ENCODE measurements at regions not wholly inside any gene's neighbourhood (a gene's known extent, or its start where the extent isn't known, plus 50 kb on each side); places are given as distances from the start of the nearest gene placed in this dataset.

DNA sequence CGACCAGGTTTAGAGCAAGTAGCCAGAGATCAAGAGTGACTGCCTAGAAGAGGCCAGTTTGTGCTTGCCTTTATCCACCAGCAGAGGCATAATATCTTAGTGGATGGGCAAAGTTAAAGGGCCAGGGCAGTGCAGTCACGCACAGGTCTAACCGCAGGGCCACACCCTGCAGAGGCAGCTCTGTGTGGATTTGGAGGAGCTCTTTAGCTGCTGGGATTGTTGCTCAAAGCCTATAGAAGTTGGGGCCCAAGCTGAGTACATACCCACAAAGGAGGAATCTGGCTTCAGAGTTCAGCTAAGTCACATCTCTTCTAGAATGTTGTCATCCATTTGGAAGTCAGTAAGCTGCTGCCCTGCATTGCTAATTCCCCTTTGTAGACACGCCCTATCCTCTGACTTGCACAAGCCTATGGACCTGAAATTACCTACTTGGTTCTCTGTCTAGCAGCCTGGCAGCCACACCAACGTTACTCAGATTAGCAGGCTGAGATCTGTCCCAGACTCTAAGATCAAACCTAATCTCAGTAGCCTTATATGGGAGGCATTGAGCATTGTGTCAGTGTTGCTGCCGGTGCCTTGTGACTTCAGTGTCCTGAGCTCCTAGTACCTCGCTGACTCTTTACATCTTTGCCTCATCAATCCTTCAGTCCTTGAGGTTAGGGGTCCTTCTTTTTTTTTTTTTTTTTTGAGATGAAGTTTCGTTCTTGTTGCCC lies 102.9 kb upstream of the STARD13 start:
- TF ChIP-seq, protein P1, sequence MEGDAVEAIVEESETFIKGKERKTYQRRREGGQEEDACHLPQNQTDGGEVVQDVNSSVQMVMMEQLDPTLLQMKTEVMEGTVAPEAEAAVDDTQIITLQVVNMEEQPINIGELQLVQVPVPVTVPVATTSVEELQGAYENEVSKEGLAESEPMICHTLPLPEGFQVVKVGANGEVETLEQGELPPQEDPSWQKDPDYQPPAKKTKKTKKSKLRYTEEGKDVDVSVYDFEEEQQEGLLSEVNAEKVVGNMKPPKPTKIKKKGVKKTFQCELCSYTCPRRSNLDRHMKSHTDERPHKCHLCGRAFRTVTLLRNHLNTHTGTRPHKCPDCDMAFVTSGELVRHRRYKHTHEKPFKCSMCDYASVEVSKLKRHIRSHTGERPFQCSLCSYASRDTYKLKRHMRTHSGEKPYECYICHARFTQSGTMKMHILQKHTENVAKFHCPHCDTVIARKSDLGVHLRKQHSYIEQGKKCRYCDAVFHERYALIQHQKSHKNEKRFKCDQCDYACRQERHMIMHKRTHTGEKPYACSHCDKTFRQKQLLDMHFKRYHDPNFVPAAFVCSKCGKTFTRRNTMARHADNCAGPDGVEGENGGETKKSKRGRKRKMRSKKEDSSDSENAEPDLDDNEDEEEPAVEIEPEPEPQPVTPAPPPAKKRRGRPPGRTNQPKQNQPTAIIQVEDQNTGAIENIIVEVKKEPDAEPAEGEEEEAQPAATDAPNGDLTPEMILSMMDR (IDR thresholded peaks at IDR 0.05) = no peak
- no peak for TF ChIP-seq POLR2AphosphoS5 (IDR thresholded peaks at IDR 0.05; ENCODE audit: low read depth, low read length)
- TF ChIP-seq, protein P2, sequence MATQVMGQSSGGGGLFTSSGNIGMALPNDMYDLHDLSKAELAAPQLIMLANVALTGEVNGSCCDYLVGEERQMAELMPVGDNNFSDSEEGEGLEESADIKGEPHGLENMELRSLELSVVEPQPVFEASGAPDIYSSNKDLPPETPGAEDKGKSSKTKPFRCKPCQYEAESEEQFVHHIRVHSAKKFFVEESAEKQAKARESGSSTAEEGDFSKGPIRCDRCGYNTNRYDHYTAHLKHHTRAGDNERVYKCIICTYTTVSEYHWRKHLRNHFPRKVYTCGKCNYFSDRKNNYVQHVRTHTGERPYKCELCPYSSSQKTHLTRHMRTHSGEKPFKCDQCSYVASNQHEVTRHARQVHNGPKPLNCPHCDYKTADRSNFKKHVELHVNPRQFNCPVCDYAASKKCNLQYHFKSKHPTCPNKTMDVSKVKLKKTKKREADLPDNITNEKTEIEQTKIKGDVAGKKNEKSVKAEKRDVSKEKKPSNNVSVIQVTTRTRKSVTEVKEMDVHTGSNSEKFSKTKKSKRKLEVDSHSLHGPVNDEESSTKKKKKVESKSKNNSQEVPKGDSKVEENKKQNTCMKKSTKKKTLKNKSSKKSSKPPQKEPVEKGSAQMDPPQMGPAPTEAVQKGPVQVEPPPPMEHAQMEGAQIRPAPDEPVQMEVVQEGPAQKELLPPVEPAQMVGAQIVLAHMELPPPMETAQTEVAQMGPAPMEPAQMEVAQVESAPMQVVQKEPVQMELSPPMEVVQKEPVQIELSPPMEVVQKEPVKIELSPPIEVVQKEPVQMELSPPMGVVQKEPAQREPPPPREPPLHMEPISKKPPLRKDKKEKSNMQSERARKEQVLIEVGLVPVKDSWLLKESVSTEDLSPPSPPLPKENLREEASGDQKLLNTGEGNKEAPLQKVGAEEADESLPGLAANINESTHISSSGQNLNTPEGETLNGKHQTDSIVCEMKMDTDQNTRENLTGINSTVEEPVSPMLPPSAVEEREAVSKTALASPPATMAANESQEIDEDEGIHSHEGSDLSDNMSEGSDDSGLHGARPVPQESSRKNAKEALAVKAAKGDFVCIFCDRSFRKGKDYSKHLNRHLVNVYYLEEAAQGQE (IDR thresholded peaks at IDR 0.05; ENCODE audit: insufficient read depth in 1 of 2, low read depth in 2 of 2, low read length in 1 of 2) = no peak
- TF ChIP-seq SIN3A (IDR thresholded peaks at IDR 0.05; ENCODE audit: borderline replicate concordance, insufficient read depth, low read depth, low read length) = no peak
- no peak for TF ChIP-seq TCF7L2 (IDR thresholded peaks at IDR 0.05; ENCODE audit: low read depth, low read length)

All from Panc1 (cell line).